CD14-positive monocyte (primary cell): ENCODE measurements at regions not wholly inside any gene's neighbourhood (a gene's known extent, or its start where the extent isn't known, plus 50 kb on each side); places are given as distances from the start of the nearest gene placed in this dataset.

Experiments used
- DNase-seq, 3 donors: peaks; one replicate each; pipeline ENCODE4 v3.0.0-alpha.2; 2011 to 2022
- H2AFZ ChIP-seq: 2 replicates; pipeline ENCODE4 v1.6.0; 2012; ENCODE audit warnings: mild to moderate bottlenecking, low read depth, low read length, inconsistent platforms; ENCODE audit not compliant: insufficient read depth, poor library complexity, severe bottlenecking
- H3K27ac ChIP-seq, 2 donors: 1 replicate in 1 of 2; 2 replicates in 1 of 2; pipeline ENCODE4 v1.5.1; 2012 to 2013; ENCODE audit warnings: low read length in 2 of 2, control low read depth in 1 of 2, inconsistent platforms in 1 of 2, low read depth in 1 of 2, mild to moderate bottlenecking in 1 of 2
- H3K27me3 ChIP-seq, 2 donors: one replicate each; pipeline versions ENCODE4 v1.6.0 to v1.6.1; 2011 to 2013; ENCODE audit warnings: low read length in 2 of 2; ENCODE audit not compliant: control insufficient read depth in 2 of 2, insufficient read depth in 2 of 2
- H3K36me3 ChIP-seq, 2 donors: replicated peaks in 1 of 2; 1 replicate in 1 of 2; 2 replicates in 1 of 2; pipeline versions ENCODE4 v1.5.1 to v1.6.1; 2012 to 2013; ENCODE audit warnings: low read length in 2 of 2, control low read depth in 1 of 2, inconsistent platforms in 1 of 2, mild to moderate bottlenecking in 1 of 2; ENCODE audit not compliant: insufficient read depth in 2 of 2, control insufficient read depth in 1 of 2
- H3K4me1 ChIP-seq, 2 donors: 1 replicate in 1 of 2; 2 replicates in 1 of 2; pipeline versions ENCODE4 v1.5.1 to v1.6.1; 2012 to 2013; ENCODE audit warnings: low read length in 2 of 2, control low read depth in 1 of 2, inconsistent platforms in 1 of 2, mild to moderate bottlenecking in 1 of 2, moderate library complexity in 1 of 2; ENCODE audit not compliant: insufficient read depth in 2 of 2, control insufficient read depth in 1 of 2
- H3K4me2 ChIP-seq: replicated peaks from 2 replicates; pipeline ENCODE3; 2012; ENCODE audit warnings: low read length, moderate library complexity, mild to moderate bottlenecking; ENCODE audit not compliant: poor library complexity, severe bottlenecking; ENCODE audit errors: extremely low read depth
- H3K4me3 ChIP-seq, 3 experiments: fragments of 200-600 bp in 1 of 3; sonication (generic) in 1 of 3; replicated peaks in 1 of 3; 1 replicate in 2 of 3; 2 replicates in 1 of 3; pipeline ENCODE4 v1.5.1; 2011 to 2013; ENCODE audit warnings: low read length in 3 of 3, mild to moderate bottlenecking in 3 of 3, control low read depth in 2 of 3, low read depth in 2 of 3, inconsistent platforms in 1 of 3, moderate library complexity in 1 of 3
- H3K79me2 ChIP-seq: 2 replicates; pipeline ENCODE4 v1.6.0; 2012; ENCODE audit warnings: mild to moderate bottlenecking, control low read depth, inconsistent platforms, low read length, moderate library complexity; ENCODE audit not compliant: insufficient read depth
- H3K9ac ChIP-seq: 2 replicates; pipeline ENCODE4 v1.6.0; 2017; ENCODE audit warnings: low read length, mild to moderate bottlenecking; ENCODE audit not compliant: insufficient read depth, poor library complexity, severe bottlenecking
- H3K9me3 ChIP-seq, 2 donors: replicated peaks in 1 of 2; 1 replicate in 1 of 2; 2 replicates in 1 of 2; pipeline versions ENCODE4 v1.5.1 to v1.6.1; 2012 to 2013; ENCODE audit warnings: low read length in 2 of 2, control low read depth in 1 of 2; ENCODE audit not compliant: control insufficient read depth in 1 of 2, insufficient read depth in 1 of 2
- H4K20me1 ChIP-seq: 2 replicates; pipeline ENCODE4 v1.6.0; 2012; ENCODE audit warnings: mild to moderate bottlenecking, low read length, control low read depth, moderate library complexity; ENCODE audit not compliant: insufficient read depth
- H3K27ac Mint-ChIP-seq, 7 donors: one replicate each; pipeline ENCODE4 v1.8.0; 2020; ENCODE audit warnings: mild to moderate bottlenecking in 7 of 7, mixed read lengths in 7 of 7, moderate library complexity in 6 of 7, inconsistent platforms in 2 of 7
- H3K27me3 Mint-ChIP-seq, 3 donors: one replicate each; pipeline ENCODE4 v1.8.0; 2021 to 2022; ENCODE audit warnings: low read depth in 3 of 3, mild to moderate bottlenecking in 3 of 3, mixed read lengths in 3 of 3, moderate library complexity in 3 of 3, inconsistent platforms in 1 of 3
- H3K36me3 Mint-ChIP-seq, 2 donors: one replicate each; pipeline ENCODE4 v1.8.0; 2020; ENCODE audit warnings: mixed read lengths in 2 of 2, inconsistent platforms in 1 of 2, mild to moderate bottlenecking in 1 of 2
- H3K4me1 Mint-ChIP-seq: one replicate; pipeline ENCODE4 v1.8.0; 2020; ENCODE audit warnings: mild to moderate bottlenecking, mixed read lengths
- H3K4me3 Mint-ChIP-seq, 2 donors: one replicate each; pipeline ENCODE4 v1.8.0; 2020; ENCODE audit warnings: mild to moderate bottlenecking in 2 of 2, mixed read lengths in 2 of 2, moderate library complexity in 1 of 2
- H3K9me3 Mint-ChIP-seq, 7 donors: one replicate each; pipeline ENCODE4 v1.8.0; 2020 to 2022; ENCODE audit warnings: mixed read lengths in 7 of 7, mild to moderate bottlenecking in 6 of 7, moderate library complexity in 6 of 7, inconsistent platforms in 2 of 7
- WGBS: methylation state at CpG from one replicate; pipeline ENCODE4 v1.1.5; 2013; ENCODE audit warnings: missing lambda C conversion rate; ENCODE audit not compliant: insufficient coverage; 5-methylcytosine and 5-hydroxymethylcytosine counted together
- intact Hi-C, 2 donors: fragments of 100-400 bp; cut with micrococcal nuclease; formaldehyde crosslinking; loops; one replicate each; pipeline versions ENCODE4 v1.15.0 to v1.15.1; 2023
- TF ChIP-seq, protein P1 (sequence below): fragments of 200-600 bp; IDR thresholded peaks from one replicate; pipeline ENCODE4 v1.8.0; 2022; ENCODE audit warnings: antibody characterized with exemption, mild to moderate bottlenecking

DNA sequence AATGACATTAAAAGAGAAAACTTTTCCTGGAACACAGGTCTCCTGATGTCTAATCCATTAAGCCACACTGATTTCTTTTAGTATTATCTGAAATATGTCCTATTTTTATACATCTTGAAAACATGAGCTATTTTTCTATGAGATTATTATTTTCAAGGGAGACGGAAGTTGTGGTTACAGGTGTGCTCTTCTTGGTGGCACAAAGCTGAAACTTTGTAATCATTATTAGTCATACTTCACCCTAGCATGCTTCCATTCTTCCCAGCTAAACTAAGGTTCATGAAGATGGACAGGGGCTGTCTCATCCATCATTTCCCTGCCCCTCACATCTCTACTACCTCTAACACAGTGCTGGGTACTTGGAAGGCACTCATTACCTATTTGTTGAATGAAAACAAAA, 85.6 kb upstream of the POU1F1 start:
- no CpG with 5 or more reads among the region's 1 CpG for WGBS
- H3K4me1 Mint-ChIP-seq = no peaks in the 10 kb centered on the region
- peaks cover 0 to 4% (median 0%) of the 10 kb centered on the region in 7 donors for H3K9me3 Mint-ChIP-seq
- no peaks in the 10 kb centered on the region for H3K36me3 Mint-ChIP-seq
- no peaks in the 10 kb centered on the region for H3K27me3 ChIP-seq
- H3K9me3 ChIP-seq = no peaks in the 10 kb centered on the region
- H3K4me1 ChIP-seq = no peaks in the 10 kb centered on the region
- intact Hi-C loops = no loop called here
- no peak overlapping the region for H3K4me3 Mint-ChIP-seq
- no peaks in the 10 kb centered on the region for H3K36me3 ChIP-seq
- H3K27ac ChIP-seq = no peak overlapping the region
- TF ChIP-seq, protein P1, sequence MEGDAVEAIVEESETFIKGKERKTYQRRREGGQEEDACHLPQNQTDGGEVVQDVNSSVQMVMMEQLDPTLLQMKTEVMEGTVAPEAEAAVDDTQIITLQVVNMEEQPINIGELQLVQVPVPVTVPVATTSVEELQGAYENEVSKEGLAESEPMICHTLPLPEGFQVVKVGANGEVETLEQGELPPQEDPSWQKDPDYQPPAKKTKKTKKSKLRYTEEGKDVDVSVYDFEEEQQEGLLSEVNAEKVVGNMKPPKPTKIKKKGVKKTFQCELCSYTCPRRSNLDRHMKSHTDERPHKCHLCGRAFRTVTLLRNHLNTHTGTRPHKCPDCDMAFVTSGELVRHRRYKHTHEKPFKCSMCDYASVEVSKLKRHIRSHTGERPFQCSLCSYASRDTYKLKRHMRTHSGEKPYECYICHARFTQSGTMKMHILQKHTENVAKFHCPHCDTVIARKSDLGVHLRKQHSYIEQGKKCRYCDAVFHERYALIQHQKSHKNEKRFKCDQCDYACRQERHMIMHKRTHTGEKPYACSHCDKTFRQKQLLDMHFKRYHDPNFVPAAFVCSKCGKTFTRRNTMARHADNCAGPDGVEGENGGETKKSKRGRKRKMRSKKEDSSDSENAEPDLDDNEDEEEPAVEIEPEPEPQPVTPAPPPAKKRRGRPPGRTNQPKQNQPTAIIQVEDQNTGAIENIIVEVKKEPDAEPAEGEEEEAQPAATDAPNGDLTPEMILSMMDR = no peak
- H3K4me2 ChIP-seq = no peak overlapping the region
- no peak for DNase-seq
- H3K4me3 ChIP-seq = no peak overlapping the region
- H2AFZ ChIP-seq = no peak overlapping the region
- H3K79me2 ChIP-seq = no peaks in the 10 kb centered on the region
- no peak overlapping the region for H3K27ac Mint-ChIP-seq
- H3K9ac ChIP-seq = no peak overlapping the region
- no peaks in the 10 kb centered on the region for H3K27me3 Mint-ChIP-seq
- no peaks in the 10 kb centered on the region for H4K20me1 ChIP-seq

DNA sequence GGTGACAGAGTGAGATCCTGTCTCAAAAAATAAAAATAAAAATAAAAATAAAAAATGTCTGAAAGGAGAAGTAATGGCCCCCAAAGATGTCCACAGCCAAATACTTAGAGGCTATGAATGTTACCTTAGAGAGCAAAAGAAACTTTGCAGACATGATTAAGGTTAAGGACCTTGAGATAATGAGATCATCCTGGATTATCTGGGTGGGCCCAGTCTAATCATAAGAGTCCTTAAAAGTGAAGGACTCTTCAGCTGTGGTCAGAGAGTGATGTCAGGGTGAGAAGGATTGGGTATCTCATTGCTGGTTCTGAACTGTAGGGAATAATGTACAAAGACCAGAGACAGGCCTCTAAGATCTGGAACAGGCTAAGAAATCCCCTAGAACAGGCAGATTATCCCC, 84.9 kb upstream of the POU1F1 start:
- peaks cover 0 to 3% (median 0%) of the 10 kb centered on the region in 7 donors for H3K9me3 Mint-ChIP-seq
- Histone ChIP-seq H3K27ac (no peak overlapping the region), H3K27me3 (no peaks in the 10 kb centered on the region), H3K4me1 (no peaks in the 10 kb centered on the region), H3K4me2 (no peak overlapping the region), H3K79me2 (no peaks in the 10 kb centered on the region), H2AFZ (no peak overlapping the region), H3K9me3 (no peaks in the 10 kb centered on the region), H4K20me1 (no peaks in the 10 kb centered on the region), H3K9ac (no peak overlapping the region), H3K36me3 (no peaks in the 10 kb centered on the region), H3K4me3 (no peak overlapping the region)
- H3K36me3 Mint-ChIP-seq = no peaks in the 10 kb centered on the region
- intact Hi-C loops = no loop called here
- no peak for DNase-seq
- TF ChIP-seq, protein P1 = no peak
- H3K4me1 Mint-ChIP-seq = no peaks in the 10 kb centered on the region
- H3K27ac Mint-ChIP-seq = no peak overlapping the region
- H3K4me3 Mint-ChIP-seq = no peak overlapping the region
- H3K27me3 Mint-ChIP-seq = no peaks in the 10 kb centered on the region
